HL-60 (cell line): ENCODE measurements at regions not wholly inside any gene's neighbourhood (a gene's known extent, or its start where the extent isn't known, plus 50 kb on each side); places are given as distances from the start of the nearest gene placed in this dataset.

Experiments
- DNase-seq, 2 experiments: peaks; one replicate each; pipeline ENCODE4 v3.0.0-alpha.2; 2010 to 2020; ENCODE audit warnings: low read depth in 1 of 2, low spot score in 1 of 2
- H3K27ac ChIP-seq: fragments of 250-450 bp; sonication (Bioruptor Pico); replicated peaks from 2 replicates; pipeline ENCODE4 v1.5.1; 2020; ENCODE audit warnings: mild to moderate bottlenecking, moderate library complexity
- H3K27me3 ChIP-seq: fragments of 250-450 bp; sonication (Bioruptor Pico); 2 replicates; pipeline ENCODE4 v1.5.1; 2021; ENCODE audit warnings: mild to moderate bottlenecking, moderate library complexity; ENCODE audit not compliant: insufficient read depth, poor library complexity, severe bottlenecking
- H3K4me3 ChIP-seq: replicated peaks from 2 replicates; pipeline ENCODE4 v1.5.1; 2011; ENCODE audit warnings: mild to moderate bottlenecking, control low read depth, low read length; ENCODE audit not compliant: insufficient read depth
- GABPA ChIP-seq: IDR thresholded peaks from 2 replicates; pipeline ENCODE4 v1.6.1; 2012; ENCODE audit warnings: low read depth
- POLR2AphosphoS5 ChIP-seq: IDR thresholded peaks from 2 replicates; pipeline ENCODE4 v1.6.1; 2012; ENCODE audit warnings: low read depth
- SPI1 ChIP-seq: IDR thresholded peaks from 2 replicates; pipeline ENCODE4 v1.6.1; 2012; ENCODE audit warnings: low read depth, mild to moderate bottlenecking, borderline replicate concordance
- TF ChIP-seq, protein P1 (sequence below): IDR thresholded peaks from one replicate; pipeline ENCODE4 v1.5.1; 2011; ENCODE audit warnings: low read length, control low read depth, inconsistent platforms; ENCODE audit not compliant: insufficient read depth
- TF ChIP-seq, protein P2 (sequence below): IDR thresholded peaks from 2 replicates; pipeline ENCODE4 v1.6.1; 2012; ENCODE audit warnings: low read depth; ENCODE audit not compliant: insufficient replicate concordance

- no peak for DNase-seq
- TF ChIP-seq, protein P1, sequence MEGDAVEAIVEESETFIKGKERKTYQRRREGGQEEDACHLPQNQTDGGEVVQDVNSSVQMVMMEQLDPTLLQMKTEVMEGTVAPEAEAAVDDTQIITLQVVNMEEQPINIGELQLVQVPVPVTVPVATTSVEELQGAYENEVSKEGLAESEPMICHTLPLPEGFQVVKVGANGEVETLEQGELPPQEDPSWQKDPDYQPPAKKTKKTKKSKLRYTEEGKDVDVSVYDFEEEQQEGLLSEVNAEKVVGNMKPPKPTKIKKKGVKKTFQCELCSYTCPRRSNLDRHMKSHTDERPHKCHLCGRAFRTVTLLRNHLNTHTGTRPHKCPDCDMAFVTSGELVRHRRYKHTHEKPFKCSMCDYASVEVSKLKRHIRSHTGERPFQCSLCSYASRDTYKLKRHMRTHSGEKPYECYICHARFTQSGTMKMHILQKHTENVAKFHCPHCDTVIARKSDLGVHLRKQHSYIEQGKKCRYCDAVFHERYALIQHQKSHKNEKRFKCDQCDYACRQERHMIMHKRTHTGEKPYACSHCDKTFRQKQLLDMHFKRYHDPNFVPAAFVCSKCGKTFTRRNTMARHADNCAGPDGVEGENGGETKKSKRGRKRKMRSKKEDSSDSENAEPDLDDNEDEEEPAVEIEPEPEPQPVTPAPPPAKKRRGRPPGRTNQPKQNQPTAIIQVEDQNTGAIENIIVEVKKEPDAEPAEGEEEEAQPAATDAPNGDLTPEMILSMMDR: no peak
- TF ChIP-seq, protein P2, sequence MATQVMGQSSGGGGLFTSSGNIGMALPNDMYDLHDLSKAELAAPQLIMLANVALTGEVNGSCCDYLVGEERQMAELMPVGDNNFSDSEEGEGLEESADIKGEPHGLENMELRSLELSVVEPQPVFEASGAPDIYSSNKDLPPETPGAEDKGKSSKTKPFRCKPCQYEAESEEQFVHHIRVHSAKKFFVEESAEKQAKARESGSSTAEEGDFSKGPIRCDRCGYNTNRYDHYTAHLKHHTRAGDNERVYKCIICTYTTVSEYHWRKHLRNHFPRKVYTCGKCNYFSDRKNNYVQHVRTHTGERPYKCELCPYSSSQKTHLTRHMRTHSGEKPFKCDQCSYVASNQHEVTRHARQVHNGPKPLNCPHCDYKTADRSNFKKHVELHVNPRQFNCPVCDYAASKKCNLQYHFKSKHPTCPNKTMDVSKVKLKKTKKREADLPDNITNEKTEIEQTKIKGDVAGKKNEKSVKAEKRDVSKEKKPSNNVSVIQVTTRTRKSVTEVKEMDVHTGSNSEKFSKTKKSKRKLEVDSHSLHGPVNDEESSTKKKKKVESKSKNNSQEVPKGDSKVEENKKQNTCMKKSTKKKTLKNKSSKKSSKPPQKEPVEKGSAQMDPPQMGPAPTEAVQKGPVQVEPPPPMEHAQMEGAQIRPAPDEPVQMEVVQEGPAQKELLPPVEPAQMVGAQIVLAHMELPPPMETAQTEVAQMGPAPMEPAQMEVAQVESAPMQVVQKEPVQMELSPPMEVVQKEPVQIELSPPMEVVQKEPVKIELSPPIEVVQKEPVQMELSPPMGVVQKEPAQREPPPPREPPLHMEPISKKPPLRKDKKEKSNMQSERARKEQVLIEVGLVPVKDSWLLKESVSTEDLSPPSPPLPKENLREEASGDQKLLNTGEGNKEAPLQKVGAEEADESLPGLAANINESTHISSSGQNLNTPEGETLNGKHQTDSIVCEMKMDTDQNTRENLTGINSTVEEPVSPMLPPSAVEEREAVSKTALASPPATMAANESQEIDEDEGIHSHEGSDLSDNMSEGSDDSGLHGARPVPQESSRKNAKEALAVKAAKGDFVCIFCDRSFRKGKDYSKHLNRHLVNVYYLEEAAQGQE: no peak
- TF ChIP-seq GABPA: no peak
- no peak for TF ChIP-seq SPI1
- no peak for TF ChIP-seq POLR2AphosphoS5
- Histone ChIP-seq H3K27me3 (no peaks in the 10 kb centered on the region), H3K27ac (no peak overlapping the region), H3K4me3 (no peak overlapping the region)
Observed at GRCh38 chr1:187443939-187444338, 615.2 kb downstream of the PLA2G4A start.

DNA sequence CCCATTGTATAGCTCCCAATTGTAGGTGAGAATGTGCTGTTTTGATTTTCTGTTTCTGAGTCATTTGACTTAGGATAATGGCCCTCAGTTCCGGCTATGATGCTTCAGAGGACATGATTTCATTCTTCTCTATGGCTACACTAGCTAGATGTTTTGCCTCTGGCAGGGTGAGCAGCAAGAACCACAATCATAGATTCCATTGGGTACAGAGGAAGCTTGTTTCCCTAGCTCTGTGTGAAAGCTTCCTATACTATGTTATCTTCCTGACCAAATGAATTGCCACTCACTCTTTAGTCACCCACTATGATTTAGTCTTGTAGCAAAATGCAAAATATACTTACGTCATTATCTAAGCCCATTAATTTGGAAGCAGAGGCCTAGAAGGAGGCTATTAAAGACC lies 616.3 kb downstream of the PLA2G4A start:
- Histone ChIP-seq H3K4me3 (no peak overlapping the region), H3K27me3 (no peaks in the 10 kb centered on the region), H3K27ac (no peak overlapping the region)
- TF ChIP-seq POLR2AphosphoS5 (no peak), GABPA (no peak), SPI1 (no peak)
- TF ChIP-seq, protein P2: no peak
- TF ChIP-seq, protein P1: no peak
- no peak for DNase-seq

DNA sequence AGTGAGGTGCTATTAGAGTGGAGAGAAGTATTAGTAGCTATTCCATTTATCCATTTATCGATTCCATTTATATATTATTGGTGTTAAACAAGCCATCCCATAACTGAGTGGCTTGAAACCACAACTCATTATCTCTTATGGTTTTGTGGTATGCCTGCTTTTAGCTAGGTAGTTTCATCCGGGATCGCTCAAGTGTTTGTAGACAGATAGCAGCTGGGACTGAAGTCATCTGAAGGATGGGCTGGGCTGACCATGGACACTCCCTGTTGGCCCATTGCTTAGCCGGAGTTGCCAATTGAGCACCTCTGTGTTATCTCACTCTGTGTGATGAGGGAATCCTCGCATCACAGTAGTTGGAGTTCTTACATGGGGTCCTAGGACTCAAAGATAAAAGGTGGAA lies 622.5 kb downstream of the PLA2G4A start:
- no peak for DNase-seq
- Histone ChIP-seq H3K27me3 (no peaks in the 10 kb centered on the region), H3K27ac (no peak overlapping the region), H3K4me3 (no peak overlapping the region)
- TF ChIP-seq, protein P1: no peak
- TF ChIP-seq POLR2AphosphoS5 (no peak), SPI1 (no peak), GABPA (no peak)
- TF ChIP-seq, protein P2: no peak
